ENCODE measurements at regions not wholly inside any gene's neighbourhood (a gene's known extent, or its start where the extent isn't known, plus 50 kb on each side); places are given as distances from the start of the nearest gene placed in this dataset.

- Histone ChIP-seq H3K4ac (replicated peaks; ENCODE audit: insufficient read length, low read depth, low read length) (no peak overlapping the region), H3K18ac (ENCODE audit: extremely low read depth, low read length) (no peak overlapping the region), H3K4me2 (ENCODE audit: insufficient read depth in 1 of 2, low read depth in 2 of 2, low read length in 2 of 2) (no peak overlapping the region), H4K8ac (ENCODE audit: extremely low read depth, insufficient read depth, low read length) (no peak overlapping the region), H3K23ac (ENCODE audit: insufficient read length) (no peak overlapping the region), H3K9me3 (ENCODE audit: insufficient read depth in 2 of 2, low read depth in 1 of 2, low read length in 1 of 2) (no peaks in the 10 kb centered on the region), H3K4me1 (replicated peaks in 1 of 4; ENCODE audit: control insufficient read depth in 3 of 4, insufficient read depth in 4 of 4, low read length in 3 of 4) (no peaks in the 10 kb centered on the region), H3K79me1 (ENCODE audit: low read depth, low read length) (no peaks in the 10 kb centered on the region), H3K4me3 (ENCODE audit: extremely low read depth in 1 of 4, insufficient read depth in 2 of 4, low read depth in 3 of 4, low read length in 4 of 4) (no peak overlapping the region), H4K20me1 (replicated peaks in 1 of 2; ENCODE audit: control insufficient read depth in 1 of 2, insufficient read depth in 2 of 2, low read length in 2 of 2) (no peaks in the 10 kb centered on the region), H3K56ac (replicated peaks; ENCODE audit: insufficient read length, low read depth, low read length) (no peak overlapping the region), H3K14ac (ENCODE audit: insufficient read length) (no peak overlapping the region), H2BK5ac (ENCODE audit: low read depth, low read length) (no peak overlapping the region), H2BK120ac (replicated peaks; ENCODE audit: low read depth, low read length) (no peak overlapping the region), H4K5ac (ENCODE audit: insufficient read length, low read depth, low read length) (no peak overlapping the region), H2BK20ac (ENCODE audit: low read length) (no peak overlapping the region), H3K23me2 (ENCODE audit: low read depth, low read length) (no peaks in the 10 kb centered on the region), H3K9ac (replicated peaks in 1 of 4; ENCODE audit: extremely low read depth in 1 of 4, low read depth in 3 of 4, low read length in 3 of 4) (no peak overlapping the region), H2BK15ac (ENCODE audit: low read length) (no peak overlapping the region), H3K27ac (ENCODE audit: low read depth, low read length) (no peak overlapping the region), H2BK12ac (ENCODE audit: low read depth, low read length) (no peak overlapping the region), H4K91ac (replicated peaks; ENCODE audit: insufficient read length, low read length) (no peak overlapping the region), H3K36me3 (ENCODE audit: control insufficient read depth in 2 of 4, insufficient read depth in 4 of 4, low read length in 3 of 4) (no peaks in the 10 kb centered on the region), H2AFZ (ENCODE audit: low read length) (no peak overlapping the region), H2AK5ac (ENCODE audit: low read depth, low read length) (no peak overlapping the region), H3K27me3 (replicated peaks in 1 of 4; ENCODE audit: control insufficient read depth in 3 of 4, extremely low read depth in 1 of 4, insufficient read depth in 3 of 4, low read length in 3 of 4) (no peaks in the 10 kb centered on the region), H3K79me2 (ENCODE audit: control insufficient read depth in 1 of 2, insufficient read depth in 2 of 2, low read length in 2 of 2) (no peaks in the 10 kb centered on the region)
- TF ChIP-seq HDAC6 (IDR thresholded peaks at IDR 0.05; ENCODE audit: low read depth, low read length) (no peak), NANOG (IDR thresholded peaks at IDR 0.05; ENCODE audit: insufficient read depth, low read depth, low read length, poor library complexity, severe bottlenecking) (no peak), BRCA1 (IDR thresholded peaks at IDR 0.05; ENCODE audit: low read depth, low read length) (no peak), NRF1 (IDR thresholded peaks at IDR 0.05; ENCODE audit: low read depth, low read length) (no peak), TEAD4 (IDR thresholded peaks at IDR 0.05; ENCODE audit: low read depth, low read length) (no peak), SP1 (IDR thresholded peaks at IDR 0.05; ENCODE audit: low read depth, low read length) (no peak), TCF12 (IDR thresholded peaks at IDR 0.05; ENCODE audit: low read depth, low read length) (no peak), KDM1A (IDR thresholded peaks at IDR 0.05; ENCODE audit: borderline replicate concordance, low read length) (no peak), YY1 (IDR thresholded peaks at IDR 0.05; ENCODE audit: low read depth, low read length) (no peak), BCL11A (IDR thresholded peaks at IDR 0.05; ENCODE audit: low read depth in 2 of 2, low read length in 2 of 2) (no peak), RAD21 (IDR thresholded peaks at IDR 0.05 in 1 of 2, conservative IDR thresholded peaks at IDR 0.05 in 1 of 2; ENCODE audit: low read depth in 2 of 2, low read length in 2 of 2) (no peak), TAF1 (IDR thresholded peaks at IDR 0.05; ENCODE audit: low read depth, low read length) (no peak), CTBP2 (IDR thresholded peaks at IDR 0.05; ENCODE audit: borderline replicate concordance, insufficient read depth, insufficient read length, low read length) (no peak), JUN (IDR thresholded peaks at IDR 0.05; ENCODE audit: low read depth, low read length) (no peak), PHF8 (conservative IDR thresholded peaks at IDR 0.05; ENCODE audit: low read depth, low read length) (no peak)
- no peak for FAIRE-seq
- POLR2A ChIA-PET (ENCODE audit: partially characterized antibody): no interaction called here
- CTCF ChIA-PET (ENCODE audit: partially characterized antibody): interaction anchor here (0.6 kb wide), 1 partner anchor 1823 kb away, joined by 4 read pairs; no protein-coding TSS in a partner anchor
- WGBS, 2 experiments (ENCODE audit: extremely low coverage in 1 of 2, insufficient coverage in 1 of 2, insufficient read length in 1 of 2, insufficient replicate concordance in 2 of 2, low coverage in 1 of 2, low lambda C conversion rate in 2 of 2, missing lambda C conversion rate in 1 of 2): 93% methylated on average over 7 of the region's 7 CpGs; no CpG with 5 or more reads in 1 of the 2 experiments
- no peak for DNase-seq (ENCODE audit: low read depth in 1 of 2, low spot score in 2 of 2)
These were observed 656.0 kb upstream of the CELF4 start for GRCh38 chr18:38221476-38222100.

Data from H1 (cell line).